Activated CD4-positive, alpha-beta memory T cell treated with anti-CD3 and anti-CD28 coated beads for 36 hours (primary cell): ENCODE measurements at regions not wholly inside any gene's neighbourhood (a gene's known extent, or its start where the extent isn't known, plus 50 kb on each side); places are given as distances from the start of the nearest gene placed in this dataset.

Source experiments
- CTCF ChIA-PET: fragments of 350-600 bp; sonication (Branson Sonifier 250); formaldehyde crosslinking; loops from one replicate; lab custom pipeline; 2021; ENCODE audit warnings: antibody characterized with exemption, inconsistent platforms; lab: Charles Lee
- POLR2A ChIA-PET: fragments of 350-600 bp; sonication (Branson Sonifier 250); formaldehyde crosslinking; loops from one replicate; lab custom pipeline; 2021; ENCODE audit warnings: antibody characterized with exemption; lab: Charles Lee
- DNase-seq: peaks from one replicate; pipeline ENCODE4 v3.0.0-alpha.2; 2020
- H3K27ac Mint-ChIP-seq: one replicate; pipeline ENCODE4 v1.8.0; 2021; ENCODE audit warnings: mixed read lengths
- H3K27me3 Mint-ChIP-seq: one replicate; pipeline ENCODE4 v1.8.0; 2021; ENCODE audit warnings: mixed read lengths
- H3K36me3 Mint-ChIP-seq: one replicate; pipeline ENCODE4 v1.8.0; 2021; ENCODE audit warnings: mixed read lengths
- H3K4me1 Mint-ChIP-seq: one replicate; pipeline ENCODE4 v1.8.0; 2021; ENCODE audit warnings: low read depth, mixed read lengths
- H3K4me3 Mint-ChIP-seq: one replicate; pipeline ENCODE4 v1.8.0; 2021; ENCODE audit warnings: mild to moderate bottlenecking, mixed read lengths
- H3K9me3 Mint-ChIP-seq: one replicate; pipeline ENCODE4 v1.8.0; 2021; ENCODE audit warnings: mixed read lengths
- intact Hi-C: fragments of 100-400 bp; cut with micrococcal nuclease; formaldehyde crosslinking; loops from one replicate; pipeline ENCODE4 v1.15.1; 2023

GRCh38 chr3:102297072-102297658 lies 137.7 kb upstream of the ZPLD1 start:
- Mint-ChIP-seq H3K36me3 (no peaks in the 10 kb centered on the region), H3K9me3 (no peaks in the 10 kb centered on the region), H3K27ac (no peak overlapping the region), H3K4me3 (no peak overlapping the region), H3K27me3 (peaks cover 3% of the 10 kb centered on the region), H3K4me1 (peaks cover 2% of the 10 kb centered on the region)
- CTCF ChIA-PET = interaction anchor here (0.7 kb wide), 1 partner anchor 871 kb away, joined by 3 read pairs; no protein-coding TSS in a partner anchor
- POLR2A ChIA-PET = no interaction called here
- intact Hi-C loops = no loop called here
- no peak for DNase-seq

DNA sequence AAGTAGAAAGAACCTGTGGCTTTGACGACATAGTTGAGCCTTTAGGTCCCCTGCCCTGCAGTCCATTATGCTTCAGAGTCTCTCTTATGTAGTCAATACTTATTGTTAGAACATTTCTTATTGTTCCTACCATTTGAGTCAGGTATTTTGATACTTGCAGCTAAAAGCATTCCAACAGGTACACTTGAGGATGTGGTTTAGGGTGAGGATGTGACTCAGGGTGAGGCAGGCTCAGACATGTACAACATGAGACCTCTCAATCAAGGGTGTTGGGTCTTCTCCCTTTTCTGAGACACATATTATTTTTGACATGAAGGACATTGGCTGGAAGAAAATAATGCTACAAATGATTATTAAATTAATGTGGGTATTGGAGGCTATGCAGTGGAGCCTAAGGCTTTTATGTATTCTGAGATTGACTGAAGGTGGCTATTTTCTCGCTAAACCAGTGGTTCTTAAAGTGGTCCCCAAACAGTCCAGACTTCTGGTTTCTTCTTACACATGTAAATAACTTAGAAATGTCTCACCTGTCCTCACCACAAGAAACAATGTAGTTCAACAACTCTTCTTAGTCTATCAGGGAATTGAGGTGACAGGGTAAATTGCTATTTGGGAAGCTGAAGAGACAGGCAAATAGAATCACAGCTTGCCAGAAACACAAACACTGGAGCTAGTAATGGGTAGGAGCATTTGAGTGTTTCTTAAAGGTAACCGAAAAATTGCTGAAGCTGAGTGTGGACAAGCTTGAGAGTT lies 135.5 kb upstream of the ZPLD1 start:
- Mint-ChIP-seq H3K27ac (no peak overlapping the region), H3K9me3 (no peaks in the 10 kb centered on the region), H3K36me3 (no peaks in the 10 kb centered on the region), H3K4me3 (no peak overlapping the region), H3K27me3 (peaks cover 6% of the 10 kb centered on the region), H3K4me1 (peaks cover 2% of the 10 kb centered on the region)
- no peak for DNase-seq
- CTCF ChIA-PET = interaction anchor here (0.6 kb wide), 1 partner anchor 121 kb away, joined by 4 read pairs; no protein-coding TSS in a partner anchor
- POLR2A ChIA-PET = no interaction called here
- intact Hi-C loops = no loop called here

DNA sequence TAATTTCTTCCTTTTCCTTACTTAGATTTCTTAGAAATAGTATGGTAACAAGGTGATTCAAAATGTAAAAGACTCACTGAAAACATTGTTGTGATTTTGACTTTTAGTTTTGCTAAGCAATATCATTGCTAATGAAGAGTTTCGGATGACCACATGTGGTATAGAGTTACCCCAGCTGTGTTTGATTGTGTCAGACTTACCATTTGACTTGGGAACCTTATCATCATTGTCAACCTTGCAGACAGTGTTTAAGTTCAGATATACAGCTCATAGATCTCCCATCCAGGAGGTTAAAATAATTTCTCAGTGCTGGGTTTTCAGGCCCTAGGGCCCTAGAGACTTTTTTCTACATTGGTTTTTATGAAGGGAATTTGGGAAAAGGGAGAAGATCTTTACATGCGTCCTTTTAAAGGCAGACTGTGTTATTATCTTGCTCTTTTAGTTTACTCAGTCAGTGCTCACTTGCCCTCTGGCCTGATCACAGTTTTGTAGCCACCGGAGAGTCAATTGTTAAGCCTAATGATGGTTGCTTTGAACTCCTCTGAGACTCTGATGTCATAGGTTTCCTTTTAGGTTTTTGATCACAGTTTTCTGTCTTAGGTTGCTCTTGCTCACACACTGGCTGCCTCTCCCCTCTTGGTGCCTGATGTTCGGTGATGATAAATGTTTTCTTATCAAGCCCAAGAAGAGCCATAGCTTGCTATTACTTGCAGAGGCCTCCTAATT lies 133.5 kb upstream of the ZPLD1 start:
- H3K4me1 Mint-ChIP-seq = peaks cover 2% of the 10 kb centered on the region

DNA sequence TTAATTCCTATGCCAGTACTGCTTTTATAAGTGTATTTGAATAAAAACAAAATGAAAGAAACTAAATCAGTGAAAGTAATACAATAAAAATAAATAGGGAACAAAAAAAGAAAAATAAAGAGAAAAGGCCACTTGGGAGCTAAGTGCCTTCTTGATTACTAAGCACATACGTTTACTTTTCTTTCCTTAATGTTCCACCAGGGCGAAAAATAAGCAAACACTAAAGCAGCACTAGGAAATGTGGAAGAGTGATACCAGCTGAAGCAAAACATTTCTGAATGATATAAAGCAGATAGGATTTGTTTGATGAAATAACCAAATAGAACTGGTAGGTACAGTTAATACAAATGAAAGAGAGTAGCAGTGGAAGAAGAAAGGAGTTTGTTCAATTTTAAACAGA lies 132.8 kb upstream of the ZPLD1 start:
- no peak for DNase-seq
- Mint-ChIP-seq H3K27ac (no peak overlapping the region), H3K4me1 (peaks cover 2% of the 10 kb centered on the region), H3K27me3 (peaks cover 7% of the 10 kb centered on the region), H3K9me3 (no peaks in the 10 kb centered on the region), H3K4me3 (no peak overlapping the region), H3K36me3 (no peaks in the 10 kb centered on the region)
- POLR2A ChIA-PET = no interaction called here
- intact Hi-C loops = no loop called here
- CTCF ChIA-PET = no interaction called here

More for the DNA sequence above, 133.5 kb upstream of the ZPLD1 start:
- Mint-ChIP-seq H3K27ac (no peak overlapping the region), H3K4me3 (no peak overlapping the region), H3K9me3 (no peaks in the 10 kb centered on the region), H3K36me3 (no peaks in the 10 kb centered on the region), H3K27me3 (peaks cover 6% of the 10 kb centered on the region)
- POLR2A ChIA-PET = no interaction called here
- intact Hi-C loops = no loop called here
- CTCF ChIA-PET = no interaction called here
- DNase-seq = no peak

DNA sequence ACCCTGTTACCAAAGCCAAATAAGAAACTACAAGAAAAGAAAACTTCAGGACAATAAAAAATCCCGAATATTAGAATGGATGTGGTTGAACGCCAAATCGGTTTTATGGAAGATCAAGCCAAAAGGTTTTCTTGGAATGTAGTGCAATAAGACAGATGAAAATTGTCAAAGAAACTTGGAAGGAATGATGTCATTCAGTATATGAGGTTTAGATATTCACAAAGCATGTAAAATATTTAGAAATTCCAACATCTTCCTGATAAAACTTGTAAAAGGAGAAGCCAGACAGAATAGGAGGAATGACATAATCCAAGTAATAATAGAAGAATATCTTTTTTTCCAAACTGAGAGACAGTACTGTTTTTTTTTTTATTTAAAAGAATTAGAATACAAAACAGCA lies 130.3 kb upstream of the ZPLD1 start:
- ChIA-PET POLR2A (no interaction called here), CTCF (no interaction called here)
- no peak overlapping the region for H3K4me3 Mint-ChIP-seq
- no peaks in the 10 kb centered on the region for H3K9me3 Mint-ChIP-seq
- intact Hi-C loops = no loop called here
- H3K27ac Mint-ChIP-seq = no peak overlapping the region
- H3K36me3 Mint-ChIP-seq = no peaks in the 10 kb centered on the region
- H3K27me3 Mint-ChIP-seq = peaks cover 14% of the 10 kb centered on the region
- DNase-seq = no peak
- H3K4me1 Mint-ChIP-seq = no peaks in the 10 kb centered on the region

- no peaks in the 10 kb centered on the region for H3K4me1 Mint-ChIP-seq
- no peak for DNase-seq
- H3K27ac Mint-ChIP-seq = no peak overlapping the region
- ChIA-PET CTCF (no interaction called here), POLR2A (no interaction called here)
- H3K36me3 Mint-ChIP-seq = no peaks in the 10 kb centered on the region
- no peaks in the 10 kb centered on the region for H3K9me3 Mint-ChIP-seq
- H3K4me3 Mint-ChIP-seq = no peak overlapping the region
- H3K27me3 Mint-ChIP-seq = peaks cover 11% of the 10 kb centered on the region
- intact Hi-C loops = no loop called here
Observed at GRCh38 chr3:102307442-102307841, 127.4 kb upstream of the ZPLD1 start.

DNA sequence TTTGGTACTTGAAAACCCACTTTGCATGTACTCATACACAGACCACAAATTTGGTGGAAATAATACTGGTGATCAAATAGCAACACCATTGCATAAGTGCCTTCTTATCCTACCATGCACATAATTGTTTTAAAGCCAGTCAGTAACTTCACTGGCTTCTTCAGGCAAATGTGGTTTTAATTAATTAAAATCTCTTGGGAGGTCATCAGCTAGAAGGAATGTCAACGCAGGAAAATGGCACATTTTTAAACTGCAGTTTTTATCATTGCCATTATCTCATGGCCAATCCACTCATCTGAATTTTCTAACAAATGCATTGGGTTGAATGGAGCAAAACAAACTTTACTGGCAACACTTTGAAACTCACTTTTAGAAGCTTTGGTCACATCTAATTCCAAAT lies 105.7 kb upstream of the ZPLD1 start:
- no peak for DNase-seq
- intact Hi-C loops = no loop called here
- no peak overlapping the region for H3K27ac Mint-ChIP-seq
- no peaks in the 10 kb centered on the region for H3K27me3 Mint-ChIP-seq
- no peaks in the 10 kb centered on the region for H3K36me3 Mint-ChIP-seq
- ChIA-PET POLR2A (no interaction called here), CTCF (no interaction called here)
- H3K4me3 Mint-ChIP-seq = no peak overlapping the region
- H3K9me3 Mint-ChIP-seq = no peaks in the 10 kb centered on the region
- no peaks in the 10 kb centered on the region for H3K4me1 Mint-ChIP-seq

DNA sequence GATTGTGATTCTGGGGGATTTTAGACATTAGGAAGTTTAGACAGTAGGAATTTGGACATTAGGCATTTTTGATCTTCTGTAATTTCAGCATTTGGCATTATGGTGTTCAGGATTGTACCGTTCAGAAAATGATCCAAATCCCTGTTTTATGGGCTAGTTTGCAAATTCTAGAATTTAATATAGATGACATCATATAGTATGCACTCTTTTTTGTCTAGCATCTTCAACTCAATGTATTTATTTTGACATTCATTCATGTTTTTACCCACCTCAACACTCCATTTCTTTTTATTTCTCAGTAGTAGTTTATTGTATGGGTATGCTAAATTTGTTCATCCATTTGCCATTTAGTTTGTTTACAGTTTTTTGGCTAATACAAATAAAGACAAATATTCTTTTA lies 105.3 kb upstream of the ZPLD1 start:
- Mint-ChIP-seq H3K27ac (no peak overlapping the region), H3K4me1 (no peaks in the 10 kb centered on the region), H3K27me3 (no peaks in the 10 kb centered on the region), H3K9me3 (no peaks in the 10 kb centered on the region), H3K4me3 (no peak overlapping the region), H3K36me3 (no peaks in the 10 kb centered on the region)
- intact Hi-C loops = no loop called here
- CTCF ChIA-PET = interaction anchor here (0.6 kb wide), 1 partner anchor 12 kb away, joined by 3 read pairs; no protein-coding TSS in a partner anchor
- no peak for DNase-seq
- POLR2A ChIA-PET = no interaction called here

GRCh38 chr3:102332205-102332604 lies 102.6 kb upstream of the ZPLD1 start:
- H3K4me3 Mint-ChIP-seq = no peak overlapping the region
- ChIA-PET CTCF (no interaction called here), POLR2A (no interaction called here)
- H3K27me3 Mint-ChIP-seq = no peaks in the 10 kb centered on the region
- no peak for DNase-seq
- H3K36me3 Mint-ChIP-seq = no peaks in the 10 kb centered on the region
- H3K9me3 Mint-ChIP-seq = no peaks in the 10 kb centered on the region
- no peak overlapping the region for H3K27ac Mint-ChIP-seq
- no peaks in the 10 kb centered on the region for H3K4me1 Mint-ChIP-seq
- intact Hi-C loops = no loop called here

GRCh38 chr3:102332934-102333333 lies 101.9 kb upstream of the ZPLD1 start:
- CTCF ChIA-PET = no interaction called here
- POLR2A ChIA-PET = no interaction called here
- Mint-ChIP-seq H3K4me3 (no peak overlapping the region), H3K9me3 (no peaks in the 10 kb centered on the region), H3K27me3 (no peaks in the 10 kb centered on the region), H3K36me3 (no peaks in the 10 kb centered on the region), H3K4me1 (no peaks in the 10 kb centered on the region), H3K27ac (no peak overlapping the region)
- intact Hi-C loops = no loop called here
- DNase-seq = no peak

- H3K27ac Mint-ChIP-seq = no peak overlapping the region
- H3K9me3 Mint-ChIP-seq = no peaks in the 10 kb centered on the region
- no peak overlapping the region for H3K4me3 Mint-ChIP-seq
- H3K4me1 Mint-ChIP-seq = no peaks in the 10 kb centered on the region
- CTCF ChIA-PET = no interaction called here
- POLR2A ChIA-PET = no interaction called here
- intact Hi-C loops = no loop called here
- H3K27me3 Mint-ChIP-seq = peaks cover 2% of the 10 kb centered on the region
- H3K36me3 Mint-ChIP-seq = no peaks in the 10 kb centered on the region
- no peak for DNase-seq
Observed at GRCh38 chr3:102336130-102336529, 98.7 kb upstream of the ZPLD1 start.

DNA sequence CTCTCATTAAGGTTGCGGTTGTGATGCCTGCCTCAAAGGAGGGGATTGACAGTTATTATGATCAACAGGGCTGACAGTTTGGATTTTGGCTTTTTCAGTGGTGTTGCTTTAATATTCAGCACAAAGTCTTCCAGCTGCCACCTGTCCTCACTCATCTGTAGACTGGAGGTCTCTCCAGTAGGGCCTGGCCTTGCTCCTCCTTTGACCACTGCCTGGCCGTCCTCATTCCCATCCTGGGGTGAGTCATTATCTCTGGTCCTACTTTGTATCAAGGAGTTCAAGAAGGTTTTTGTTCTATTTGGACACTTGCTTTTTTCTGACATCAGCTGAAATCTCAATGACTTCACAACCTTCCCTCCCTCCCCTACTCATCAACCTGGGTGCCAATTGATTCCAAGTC lies 95.1 kb upstream of the ZPLD1 start:
- intact Hi-C loops = no loop called here
- peaks cover 3% of the 10 kb centered on the region for H3K27me3 Mint-ChIP-seq
- H3K4me3 Mint-ChIP-seq = no peak overlapping the region
- H3K4me1 Mint-ChIP-seq = no peaks in the 10 kb centered on the region
- H3K9me3 Mint-ChIP-seq = no peaks in the 10 kb centered on the region
- DNase-seq = no peak
- H3K27ac Mint-ChIP-seq = no peak overlapping the region
- no peaks in the 10 kb centered on the region for H3K36me3 Mint-ChIP-seq
- ChIA-PET CTCF (no interaction called here), POLR2A (no interaction called here)
